Prostate gland (tissue), 2 donors: ENCODE measurements at regions not wholly inside any gene's neighbourhood (a gene's known extent, or its start where the extent isn't known, plus 50 kb on each side); places are given as distances from the start of the nearest gene placed in this dataset.

ENCODE experiments used
- DNase-seq: peaks from one replicate; pipeline ENCODE4 v3.0.0-alpha.2; 2019; ENCODE audit warnings: low spot score
- H3K27ac ChIP-seq, 2 donors: fragments of 200-600 bp; sonication (generic); 2 replicates each; pipeline ENCODE4 v1.5.1; 2017 to 2019
- H3K27me3 ChIP-seq: fragments of 200-600 bp; sonication (generic); replicated peaks from 2 replicates; pipeline ENCODE4 v1.5.1; 2019; ENCODE audit not compliant: insufficient read depth
- H3K36me3 ChIP-seq, 2 donors: fragments of 200-600 bp; sonication (generic); 1 replicate in 1 of 2; 2 replicates in 1 of 2; pipeline versions ENCODE4 v1.5.1 to v1.8.1; 2017 to 2019
- H3K4me1 ChIP-seq: fragments of 200-600 bp; sonication (generic); replicated peaks from 2 replicates; pipeline ENCODE4 v1.5.1; 2019
- H3K4me3 ChIP-seq, 2 donors: fragments of 200-600 bp; sonication (generic); 2 replicates each; pipeline ENCODE4 v1.5.1; 2017 to 2019
- H3K9me3 ChIP-seq: fragments of 200-600 bp; sonication (generic); 2 replicates; pipeline ENCODE4 v1.5.1; 2017
- CTCF ChIP-seq, 4 experiments: fragments of 200-600 bp in 2 of 4; fragments of 450-650 bp in 2 of 4; sonication (generic) in 2 of 4; IDR thresholded peaks; 1 replicate in 3 of 4; 2 replicates in 1 of 4; pipeline ENCODE4 v1.5.1; 2016 to 2019; ENCODE audit warnings: antibody characterized with exemption in 4 of 4, mild to moderate bottlenecking in 2 of 4, moderate library complexity in 2 of 4
- POLR2A ChIP-seq: fragments of 450-650 bp; IDR thresholded peaks from one replicate; pipeline ENCODE4 v1.6.1; 2016; ENCODE audit warnings: antibody characterized with exemption, mild to moderate bottlenecking
- POLR2AphosphoS5 ChIP-seq: sonication (generic); formaldehyde crosslinking; IDR thresholded peaks from one replicate; pipeline ENCODE4 v1.6.1; 2017; ENCODE audit warnings: antibody characterized with exemption
- WGBS: methylation state at CpG from one replicate; pipeline ENCODE4 v1.1.5; 2018; 5-methylcytosine and 5-hydroxymethylcytosine counted together
- intact Hi-C: fragments of 100-400 bp; cut with DNase I; formaldehyde crosslinking; loops from one replicate; pipeline ENCODE4 v1.14.2; 2022

GRCh38 chr3:94310341-94311135 lies 247.7 kb downstream of the NSUN3 start:
- H3K4me1 ChIP-seq = no peaks in the 10 kb centered on the region
- H3K4me3 ChIP-seq = no peak overlapping the region
- DNase-seq = no peak
- no peaks in the 10 kb centered on the region for H3K9me3 ChIP-seq
- TF ChIP-seq CTCF (IDR thresholded peaks at IDR 0.05) (no peak), POLR2AphosphoS5 (no peak), POLR2A (no peak)
- WGBS = 45% methylated on average over 5 of the region's 5 CpGs
- no peaks in the 10 kb centered on the region for H3K27me3 ChIP-seq
- no peaks in the 10 kb centered on the region for H3K36me3 ChIP-seq
- H3K27ac ChIP-seq = no peak overlapping the region
- intact Hi-C loops = no loop called here

GRCh38 chr3:94311651-94312050 lies 248.8 kb downstream of the NSUN3 start:
- no peaks in the 10 kb centered on the region for H3K36me3 ChIP-seq
- no peaks in the 10 kb centered on the region for H3K4me1 ChIP-seq
- TF ChIP-seq POLR2AphosphoS5 (peak; percentile 10), POLR2A (no peak), CTCF (IDR thresholded peaks at IDR 0.05) (no peak)
- no peak for DNase-seq
- no peaks in the 10 kb centered on the region for H3K9me3 ChIP-seq
- intact Hi-C loops = no loop called here
- H3K27me3 ChIP-seq = no peaks in the 10 kb centered on the region
- 9% methylated on average over 3 of the region's 3 CpGs for WGBS
- no peak overlapping the region for H3K4me3 ChIP-seq
- no peak overlapping the region for H3K27ac ChIP-seq

- Histone ChIP-seq H3K4me3 (no peak overlapping the region), H3K36me3 (no peaks in the 10 kb centered on the region), H3K27ac (no peak overlapping the region), H3K9me3 (no peaks in the 10 kb centered on the region), H3K4me1 (no peaks in the 10 kb centered on the region), H3K27me3 (no peaks in the 10 kb centered on the region)
- 67% methylated on average over 2 of the region's 2 CpGs for WGBS
- intact Hi-C loops = no loop called here
- TF ChIP-seq POLR2A (no peak), POLR2AphosphoS5 (no peak), CTCF (IDR thresholded peaks at IDR 0.05) (no peak)
- no peak for DNase-seq
Measured at GRCh38 chr3:94314218-94314883, 251.5 kb downstream of the NSUN3 start.

- Histone ChIP-seq H3K27me3 (no peaks in the 10 kb centered on the region), H3K4me1 (no peaks in the 10 kb centered on the region), H3K36me3 (no peaks in the 10 kb centered on the region), H3K9me3 (no peaks in the 10 kb centered on the region), H3K4me3 (no peak overlapping the region), H3K27ac (no peak overlapping the region)
- no peak for DNase-seq
- TF ChIP-seq POLR2AphosphoS5 (no peak), POLR2A (no peak), CTCF (IDR thresholded peaks at IDR 0.05) (no peak)
- intact Hi-C loops = no loop called here
- 81% methylated on average over 1 of the region's 1 CpG for WGBS
Measured at GRCh38 chr3:94317017-94317416, 254.2 kb downstream of the NSUN3 start.

- H3K4me3 ChIP-seq = no peak overlapping the region
- no peaks in the 10 kb centered on the region for H3K4me1 ChIP-seq
- no peak overlapping the region for H3K27ac ChIP-seq
- intact Hi-C loops = no loop called here
- no peak for DNase-seq
- H3K9me3 ChIP-seq = no peaks in the 10 kb centered on the region
- H3K27me3 ChIP-seq = no peaks in the 10 kb centered on the region
- whole genome bisulfite sequencing = 91% methylated on average over 2 of the region's 2 CpGs
- H3K36me3 ChIP-seq = no peaks in the 10 kb centered on the region
- TF ChIP-seq CTCF (IDR thresholded peaks at IDR 0.05) (no peak), POLR2AphosphoS5 (no peak), POLR2A (no peak)
Measured at GRCh38 chr3:94323596-94323995, 260.7 kb downstream of the NSUN3 start.
